ENCODE measurements at regions not wholly inside any gene's neighbourhood (a gene's known extent, or its start where the extent isn't known, plus 50 kb on each side); places are given as distances from the start of the nearest gene placed in this dataset.
"Not testable (repeated sequence)": the region's sequence is repeated elsewhere in the genome, so short reads cannot be mapped to it uniquely, and the experiment has no call there.

GRCh38 chr7:81484261-81484660 lies 285.6 kb downstream of the HGF start:
- DNase-seq (no peak), ATAC-seq (peak; percentile 82)
- intact Hi-C loops (cut with DNase I) = no loop called here
- H3K9me3 ChIP-seq = no peaks in the 10 kb centered on the region
- H3K4me3 ChIP-seq = no peak overlapping the region
- no peaks in the 10 kb centered on the region for H3K27me3 ChIP-seq
- H3K4me1 ChIP-seq = no peaks in the 10 kb centered on the region
- no peaks in the 10 kb centered on the region for H3K36me3 ChIP-seq
- no peak overlapping the region for H3K27ac ChIP-seq
- TF ChIP-seq CTCF (IDR thresholded peaks at IDR 0.05) = no peak

- ATAC-seq (peak; percentile 64), DNase-seq (no peak)
- Histone ChIP-seq H3K9me3 (no peaks in the 10 kb centered on the region), H3K4me3 (no peak overlapping the region), H3K27me3 (no peaks in the 10 kb centered on the region), H3K4me1 (no peaks in the 10 kb centered on the region), H3K27ac (no peak overlapping the region), H3K36me3 (no peaks in the 10 kb centered on the region)
- intact Hi-C loops (cut with DNase I) = no loop called here
- TF ChIP-seq CTCF (IDR thresholded peaks at IDR 0.05) = peak; percentile 68
Observed at GRCh38 chr7:81482600-81483186, 287.2 kb downstream of the HGF start.

- no peak overlapping the region for H3K4me3 ChIP-seq
- no peak overlapping the region for H3K27ac ChIP-seq
- no peaks in the 10 kb centered on the region for H3K27me3 ChIP-seq
- intact Hi-C loops (cut with DNase I) = no loop called here
- H3K36me3 ChIP-seq = no peaks in the 10 kb centered on the region
- no peaks in the 10 kb centered on the region for H3K4me1 ChIP-seq
- no peak for TF ChIP-seq CTCF (IDR thresholded peaks at IDR 0.05)
- peak; percentile 82 for ATAC-seq
- peak; percentile 67 for DNase-seq
- no peaks in the 10 kb centered on the region for H3K9me3 ChIP-seq
Observed at GRCh38 chr7:81478664-81479063, 291.2 kb downstream of the HGF start.

GRCh38 chr7:81478201-81478600 lies 291.6 kb downstream of the HGF start:
- H3K27ac ChIP-seq; ATAC-seq; H3K4me1 ChIP-seq; H3K9me3 ChIP-seq; H3K4me3 ChIP-seq; H3K27me3 ChIP-seq; intact Hi-C loops (cut with DNase I); H3K36me3 ChIP-seq; DNase-seq: not testable (repeated sequence)

- Histone ChIP-seq H3K4me3 (no peak overlapping the region), H3K9me3 (no peaks in the 10 kb centered on the region), H3K4me1 (no peaks in the 10 kb centered on the region), H3K36me3 (no peaks in the 10 kb centered on the region), H3K27ac (no peak overlapping the region), H3K27me3 (no peaks in the 10 kb centered on the region)
- ATAC-seq (no peak), DNase-seq (no peak)
- TF ChIP-seq CTCF (IDR thresholded peaks at IDR 0.05) = no peak
- intact Hi-C loops (cut with DNase I) = no loop called here
Observed at GRCh38 chr7:81473236-81473635, 296.6 kb downstream of the HGF start.

- DNase-seq (no peak), ATAC-seq (no peak)
- intact Hi-C loops (cut with DNase I) = no loop called here
- no peaks in the 10 kb centered on the region for H3K9me3 ChIP-seq
- no peak for TF ChIP-seq CTCF (IDR thresholded peaks at IDR 0.05)
- no peak overlapping the region for H3K27ac ChIP-seq
- no peak overlapping the region for H3K4me3 ChIP-seq
- H3K4me1 ChIP-seq = no peaks in the 10 kb centered on the region
- H3K27me3 ChIP-seq = no peaks in the 10 kb centered on the region
- H3K36me3 ChIP-seq = no peaks in the 10 kb centered on the region
Observed at GRCh38 chr7:81470724-81471379, 299.0 kb downstream of the HGF start.
